ENCODE measurements at regions not wholly inside any gene's neighbourhood (a gene's known extent, or its start where the extent isn't known, plus 50 kb on each side); places are given as distances from the start of the nearest gene placed in this dataset.

DNA sequence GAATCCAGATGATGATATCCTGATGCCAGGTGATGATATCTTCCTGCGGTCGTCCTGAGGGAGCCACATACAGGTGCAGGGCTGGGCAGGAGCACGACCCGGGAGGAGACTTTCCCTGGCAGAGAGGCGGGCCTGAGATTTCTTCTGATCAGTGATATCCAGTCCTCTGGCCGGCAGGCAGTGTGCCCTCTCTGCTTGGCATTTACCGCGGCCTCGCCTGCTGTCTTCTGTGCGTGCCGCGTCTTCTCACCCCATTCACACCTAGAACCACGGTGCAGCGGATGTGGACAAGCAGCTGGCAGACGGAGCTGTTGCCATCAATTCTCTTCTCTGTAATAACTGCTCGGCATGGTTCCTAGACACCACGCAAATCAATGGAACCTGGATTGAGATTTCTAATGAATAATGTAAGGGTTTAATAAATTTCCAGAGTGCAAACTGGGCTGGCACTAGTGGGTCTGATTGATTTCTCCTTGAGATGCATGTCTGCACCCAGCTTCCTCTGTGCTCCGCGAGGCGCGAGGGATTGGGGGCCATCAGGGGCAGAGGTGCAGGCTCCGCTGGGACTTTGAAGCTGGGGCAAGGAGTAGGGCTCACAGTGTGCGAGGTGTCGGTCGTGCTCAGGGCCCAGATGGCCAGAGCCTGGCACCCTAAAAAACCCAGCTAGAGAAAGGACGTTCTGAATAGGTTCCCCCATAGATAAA lies 208.9 kb upstream of the HDAC4 start:
- H3K9ac ChIP-seq (ENCODE audit: low read depth in 1 of 2, low read length in 2 of 2), result no peak overlapping the region
- WGBS, result 88% methylated on average over 26 of the region's 26 CpGs
- H3K4me3 ChIP-seq (ENCODE audit: low read depth in 1 of 3, low read length in 3 of 3), result no peak overlapping the region
- H3K9me3 ChIP-seq (ENCODE audit: control insufficient read depth in 4 of 4, low read length in 3 of 4), result peaks cover 0 to 2% (median 0%) of the 10 kb centered on the region in 4 donors
- DNase-seq (ENCODE audit: low spot score), result no peak
- TF ChIP-seq YY1 (IDR thresholded peaks at IDR 0.05) (no peak), NR2F2 (IDR thresholded peaks at IDR 0.05) (no peak), RAD21 (IDR thresholded peaks at IDR 0.05) (no peak), HNF4G (IDR thresholded peaks at IDR 0.05) (no peak), FOXA1 (IDR thresholded peaks at IDR 0.05) (no peak), EGR1 (IDR thresholded peaks at IDR 0.05; ENCODE audit: low read depth in 2 of 2) (no peak), JUND (IDR thresholded peaks at IDR 0.05) (no peak), HNF4A (conservative IDR thresholded peaks at IDR 0.05) (no peak), RXRA (IDR thresholded peaks at IDR 0.05) (no peak), TAF1 (conservative IDR thresholded peaks at IDR 0.05) (no peak), SP1 (IDR thresholded peaks at IDR 0.05) (no peak), FOXA2 (IDR thresholded peaks at IDR 0.05) (no peak), GABPA (IDR thresholded peaks at IDR 0.05 in 1 of 2, conservative IDR thresholded peaks at IDR 0.05 in 1 of 2) (no peak)
- TF ChIP-seq, protein P1, sequence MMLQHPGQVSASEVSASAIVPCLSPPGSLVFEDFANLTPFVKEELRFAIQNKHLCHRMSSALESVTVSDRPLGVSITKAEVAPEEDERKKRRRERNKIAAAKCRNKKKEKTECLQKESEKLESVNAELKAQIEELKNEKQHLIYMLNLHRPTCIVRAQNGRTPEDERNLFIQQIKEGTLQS (IDR thresholded peaks at IDR 0.05), result no peak
- TF ChIP-seq, protein P2, sequence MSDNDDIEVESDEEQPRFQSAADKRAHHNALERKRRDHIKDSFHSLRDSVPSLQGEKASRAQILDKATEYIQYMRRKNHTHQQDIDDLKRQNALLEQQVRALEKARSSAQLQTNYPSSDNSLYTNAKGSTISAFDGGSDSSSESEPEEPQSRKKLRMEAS (IDR thresholded peaks at IDR 0.05), result no peak
- TF ChIP-seq, protein P3, sequence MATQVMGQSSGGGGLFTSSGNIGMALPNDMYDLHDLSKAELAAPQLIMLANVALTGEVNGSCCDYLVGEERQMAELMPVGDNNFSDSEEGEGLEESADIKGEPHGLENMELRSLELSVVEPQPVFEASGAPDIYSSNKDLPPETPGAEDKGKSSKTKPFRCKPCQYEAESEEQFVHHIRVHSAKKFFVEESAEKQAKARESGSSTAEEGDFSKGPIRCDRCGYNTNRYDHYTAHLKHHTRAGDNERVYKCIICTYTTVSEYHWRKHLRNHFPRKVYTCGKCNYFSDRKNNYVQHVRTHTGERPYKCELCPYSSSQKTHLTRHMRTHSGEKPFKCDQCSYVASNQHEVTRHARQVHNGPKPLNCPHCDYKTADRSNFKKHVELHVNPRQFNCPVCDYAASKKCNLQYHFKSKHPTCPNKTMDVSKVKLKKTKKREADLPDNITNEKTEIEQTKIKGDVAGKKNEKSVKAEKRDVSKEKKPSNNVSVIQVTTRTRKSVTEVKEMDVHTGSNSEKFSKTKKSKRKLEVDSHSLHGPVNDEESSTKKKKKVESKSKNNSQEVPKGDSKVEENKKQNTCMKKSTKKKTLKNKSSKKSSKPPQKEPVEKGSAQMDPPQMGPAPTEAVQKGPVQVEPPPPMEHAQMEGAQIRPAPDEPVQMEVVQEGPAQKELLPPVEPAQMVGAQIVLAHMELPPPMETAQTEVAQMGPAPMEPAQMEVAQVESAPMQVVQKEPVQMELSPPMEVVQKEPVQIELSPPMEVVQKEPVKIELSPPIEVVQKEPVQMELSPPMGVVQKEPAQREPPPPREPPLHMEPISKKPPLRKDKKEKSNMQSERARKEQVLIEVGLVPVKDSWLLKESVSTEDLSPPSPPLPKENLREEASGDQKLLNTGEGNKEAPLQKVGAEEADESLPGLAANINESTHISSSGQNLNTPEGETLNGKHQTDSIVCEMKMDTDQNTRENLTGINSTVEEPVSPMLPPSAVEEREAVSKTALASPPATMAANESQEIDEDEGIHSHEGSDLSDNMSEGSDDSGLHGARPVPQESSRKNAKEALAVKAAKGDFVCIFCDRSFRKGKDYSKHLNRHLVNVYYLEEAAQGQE (IDR thresholded peaks at IDR 0.05), result no peak
- TF ChIP-seq, protein P4, sequence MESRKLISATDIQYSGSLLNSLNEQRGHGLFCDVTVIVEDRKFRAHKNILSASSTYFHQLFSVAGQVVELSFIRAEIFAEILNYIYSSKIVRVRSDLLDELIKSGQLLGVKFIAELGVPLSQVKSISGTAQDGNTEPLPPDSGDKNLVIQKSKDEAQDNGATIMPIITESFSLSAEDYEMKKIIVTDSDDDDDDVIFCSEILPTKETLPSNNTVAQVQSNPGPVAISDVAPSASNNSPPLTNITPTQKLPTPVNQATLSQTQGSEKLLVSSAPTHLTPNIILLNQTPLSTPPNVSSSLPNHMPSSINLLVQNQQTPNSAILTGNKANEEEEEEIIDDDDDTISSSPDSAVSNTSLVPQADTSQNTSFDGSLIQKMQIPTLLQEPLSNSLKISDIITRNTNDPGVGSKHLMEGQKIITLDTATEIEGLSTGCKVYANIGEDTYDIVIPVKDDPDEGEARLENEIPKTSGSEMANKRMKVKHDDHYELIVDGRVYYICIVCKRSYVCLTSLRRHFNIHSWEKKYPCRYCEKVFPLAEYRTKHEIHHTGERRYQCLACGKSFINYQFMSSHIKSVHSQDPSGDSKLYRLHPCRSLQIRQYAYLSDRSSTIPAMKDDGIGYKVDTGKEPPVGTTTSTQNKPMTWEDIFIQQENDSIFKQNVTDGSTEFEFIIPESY (IDR thresholded peaks at IDR 0.05), result no peak
- TF ChIP-seq, protein P5, sequence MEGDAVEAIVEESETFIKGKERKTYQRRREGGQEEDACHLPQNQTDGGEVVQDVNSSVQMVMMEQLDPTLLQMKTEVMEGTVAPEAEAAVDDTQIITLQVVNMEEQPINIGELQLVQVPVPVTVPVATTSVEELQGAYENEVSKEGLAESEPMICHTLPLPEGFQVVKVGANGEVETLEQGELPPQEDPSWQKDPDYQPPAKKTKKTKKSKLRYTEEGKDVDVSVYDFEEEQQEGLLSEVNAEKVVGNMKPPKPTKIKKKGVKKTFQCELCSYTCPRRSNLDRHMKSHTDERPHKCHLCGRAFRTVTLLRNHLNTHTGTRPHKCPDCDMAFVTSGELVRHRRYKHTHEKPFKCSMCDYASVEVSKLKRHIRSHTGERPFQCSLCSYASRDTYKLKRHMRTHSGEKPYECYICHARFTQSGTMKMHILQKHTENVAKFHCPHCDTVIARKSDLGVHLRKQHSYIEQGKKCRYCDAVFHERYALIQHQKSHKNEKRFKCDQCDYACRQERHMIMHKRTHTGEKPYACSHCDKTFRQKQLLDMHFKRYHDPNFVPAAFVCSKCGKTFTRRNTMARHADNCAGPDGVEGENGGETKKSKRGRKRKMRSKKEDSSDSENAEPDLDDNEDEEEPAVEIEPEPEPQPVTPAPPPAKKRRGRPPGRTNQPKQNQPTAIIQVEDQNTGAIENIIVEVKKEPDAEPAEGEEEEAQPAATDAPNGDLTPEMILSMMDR (IDR thresholded peaks at IDR 0.05; ENCODE audit: low read depth, low read length, missing input control), result no peak
- H3K36me3 ChIP-seq (ENCODE audit: control insufficient read depth in 4 of 4, insufficient read depth in 3 of 4, low read depth in 1 of 4, low read length in 3 of 4), result no peaks in the 10 kb centered on the region
- H3K27me3 ChIP-seq (ENCODE audit: control insufficient read depth in 4 of 4, insufficient read depth in 4 of 4, low read length in 3 of 4), result no peaks in the 10 kb centered on the region
- H3K27ac ChIP-seq (ENCODE audit: low read depth in 1 of 2, low read length in 2 of 2), result no peak overlapping the region
- no peaks in the 10 kb centered on the region for H3K4me1 ChIP-seq (ENCODE audit: control insufficient read depth in 4 of 4, insufficient read depth in 4 of 4, low read length in 3 of 4)

All from liver (tissue), 8 donors.